Upper lobe of right lung (tissue), 1 donor: ENCODE measurements at regions not wholly inside any gene's neighbourhood (a gene's known extent, or its start where the extent isn't known, plus 50 kb on each side); places are given as distances from the start of the nearest gene placed in this dataset.

Experiments
- ATAC-seq: fragments of 200-7000 bp; cut with Tn5 transposase; one replicate; pipeline ENCODE4 v1.9.1; 2020; ENCODE audit warnings: mild to moderate bottlenecking, moderate library complexity
- DNase-seq: peaks from one replicate; pipeline ENCODE4 v3.0.0-alpha.2; 2020
- H3K27ac ChIP-seq: fragments of 200-600 bp; one replicate; pipeline ENCODE4 v1.8.0; 2022
- H3K27me3 ChIP-seq: fragments of 200-600 bp; one replicate; pipeline ENCODE4 v1.8.0; 2022; ENCODE audit warnings: mild to moderate bottlenecking
- H3K36me3 ChIP-seq: fragments of 200-600 bp; one replicate; pipeline ENCODE4 v1.8.0; 2022
- H3K4me1 ChIP-seq: fragments of 200-600 bp; one replicate; pipeline ENCODE4 v1.8.0; 2022
- H3K4me3 ChIP-seq: fragments of 200-600 bp; one replicate; pipeline ENCODE4 v1.8.0; 2022; ENCODE audit warnings: mild to moderate bottlenecking
- H3K9me3 ChIP-seq: fragments of 200-600 bp; one replicate; pipeline ENCODE4 v1.8.0; 2022
- CTCF ChIP-seq: fragments of 200-600 bp; IDR thresholded peaks from one replicate; pipeline ENCODE4 v1.8.0; 2022; ENCODE audit warnings: antibody characterized with exemption
- intact Hi-C: fragments of 100-400 bp; cut with DNase I; formaldehyde crosslinking; loops from one replicate; pipeline ENCODE4 v1.11.0; 2022
- donor health status: DM: no; HTN: yes; CAD: no; lungs with severe emphysema.

GRCh38 chr13:87736849-87737385 lies 65.7 kb downstream of the SLITRK5 start:
- Histone ChIP-seq H3K36me3 (no peaks in the 10 kb centered on the region), H3K27me3 (no peaks in the 10 kb centered on the region), H3K4me1 (no peaks in the 10 kb centered on the region), H3K27ac (no peak overlapping the region), H3K9me3 (no peaks in the 10 kb centered on the region), H3K4me3 (no peak overlapping the region)
- DNase-seq: no peak
- no peak for ATAC-seq
- intact Hi-C loops: no loop called here
- no peak for TF ChIP-seq CTCF

- no peak for ATAC-seq
- Histone ChIP-seq H3K4me3 (no peak overlapping the region), H3K27me3 (no peaks in the 10 kb centered on the region), H3K4me1 (no peaks in the 10 kb centered on the region), H3K36me3 (no peaks in the 10 kb centered on the region), H3K27ac (no peak overlapping the region), H3K9me3 (no peaks in the 10 kb centered on the region)
- TF ChIP-seq CTCF: no peak
- no peak for DNase-seq
- intact Hi-C loops: no loop called here
Observed at GRCh38 chr13:87754097-87754496, 82.9 kb downstream of the SLITRK5 start.

GRCh38 chr13:87769445-87769844 lies 98.3 kb downstream of the SLITRK5 start:
- H3K27ac ChIP-seq: no peak overlapping the region
- no peaks in the 10 kb centered on the region for H3K9me3 ChIP-seq
- H3K27me3 ChIP-seq: no peaks in the 10 kb centered on the region
- no peak for DNase-seq
- no peak for TF ChIP-seq CTCF
- H3K36me3 ChIP-seq: no peaks in the 10 kb centered on the region
- intact Hi-C loops: no loop called here
- H3K4me1 ChIP-seq: no peaks in the 10 kb centered on the region
- no peak for ATAC-seq
- no peak overlapping the region for H3K4me3 ChIP-seq

GRCh38 chr13:87777387-87777786 lies 106.2 kb downstream of the SLITRK5 start:
- intact Hi-C loops: no loop called here
- Histone ChIP-seq H3K36me3 (no peaks in the 10 kb centered on the region), H3K27me3 (no peaks in the 10 kb centered on the region), H3K4me1 (no peaks in the 10 kb centered on the region), H3K27ac (no peak overlapping the region), H3K9me3 (no peaks in the 10 kb centered on the region), H3K4me3 (no peak overlapping the region)
- no peak for TF ChIP-seq CTCF
- DNase-seq (no peak), ATAC-seq (no peak)

GRCh38 chr13:87778128-87778527 lies 107.0 kb downstream of the SLITRK5 start:
- TF ChIP-seq CTCF: no peak
- no peaks in the 10 kb centered on the region for H3K36me3 ChIP-seq
- H3K9me3 ChIP-seq: no peaks in the 10 kb centered on the region
- no peaks in the 10 kb centered on the region for H3K27me3 ChIP-seq
- H3K4me1 ChIP-seq: no peaks in the 10 kb centered on the region
- intact Hi-C loops: no loop called here
- H3K27ac ChIP-seq: no peak overlapping the region
- no peak for DNase-seq
- no peak for ATAC-seq
- H3K4me3 ChIP-seq: no peak overlapping the region

- DNase-seq (no peak), ATAC-seq (no peak)
- TF ChIP-seq CTCF: no peak
- H3K9me3 ChIP-seq: no peaks in the 10 kb centered on the region
- H3K4me1 ChIP-seq: no peaks in the 10 kb centered on the region
- intact Hi-C loops: no loop called here
- H3K36me3 ChIP-seq: no peaks in the 10 kb centered on the region
- no peak overlapping the region for H3K4me3 ChIP-seq
- H3K27ac ChIP-seq: no peak overlapping the region
- no peaks in the 10 kb centered on the region for H3K27me3 ChIP-seq
Observed at GRCh38 chr13:87779426-87779825, 108.3 kb downstream of the SLITRK5 start.
